ENCODE measurements at regions not wholly inside any gene's neighbourhood (a gene's known extent, or its start where the extent isn't known, plus 50 kb on each side); places are given as distances from the start of the nearest gene placed in this dataset.

DNA sequence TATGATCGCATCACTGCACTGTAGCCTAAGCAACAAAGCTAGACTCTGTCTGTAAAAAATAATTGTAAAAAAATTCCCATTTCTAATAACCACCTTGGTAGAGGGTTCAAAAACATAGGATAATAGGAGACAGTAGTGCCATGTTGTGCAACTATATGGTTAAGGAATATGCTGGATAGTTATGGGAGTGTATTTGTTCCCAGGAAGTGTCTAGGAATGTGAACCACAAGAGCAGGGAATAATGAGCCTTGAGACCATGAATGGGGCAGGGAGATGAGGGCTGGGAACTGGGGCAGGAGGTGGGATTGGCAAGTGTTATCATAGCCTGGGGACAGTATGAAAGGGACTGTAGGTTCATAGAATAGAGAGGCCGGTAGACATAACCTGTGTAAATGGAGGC, 50.4 kb downstream of the RUSC2 start:
- DNase-seq: no peak

DNA sequence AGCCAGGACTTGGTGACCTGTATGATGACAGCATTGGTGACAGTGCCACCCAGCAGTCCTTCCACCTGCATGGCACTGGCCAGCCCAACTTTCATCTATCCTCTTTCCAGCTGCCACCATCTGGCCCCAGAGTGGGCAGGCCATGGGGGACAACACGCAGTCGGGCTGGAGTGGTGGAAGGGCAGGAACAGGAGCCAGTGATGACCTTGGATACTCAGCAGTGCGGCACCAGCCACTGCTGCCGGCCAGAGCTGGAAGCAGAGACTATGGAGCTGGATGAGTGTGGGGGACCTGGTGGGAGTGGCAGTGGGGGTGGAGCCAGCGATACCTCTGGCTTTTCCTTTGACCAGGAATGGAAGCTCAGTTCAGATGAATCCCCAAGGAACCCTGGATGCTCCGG, 56.9 kb downstream of the RUSC2 start:
- DNase-seq: no peak

- DNase-seq: no peak
These were observed 57.1 kb upstream of the TESK1 start for GRCh38 chr9:35547889-35548418.

DNA sequence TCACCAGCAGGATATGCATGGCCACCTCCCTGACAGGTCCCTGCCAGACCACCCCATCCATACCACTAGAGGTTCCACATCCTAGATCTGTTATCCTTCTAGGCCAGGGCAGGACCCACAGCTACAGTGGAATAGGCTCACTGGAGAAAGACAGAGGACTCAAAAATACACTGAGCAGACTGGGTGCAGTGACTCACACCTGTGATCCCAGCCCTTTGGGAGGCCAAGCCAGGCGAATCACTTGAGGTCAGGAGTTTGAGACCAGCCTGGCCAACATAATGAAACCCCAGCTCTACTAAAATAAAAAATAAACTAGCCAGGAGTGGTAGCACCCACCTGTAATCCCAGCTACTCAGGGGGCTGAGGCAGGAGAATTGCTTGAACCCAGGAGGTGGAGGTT, 56.5 kb upstream of the TESK1 start:
- DNase-seq: no peak

DNA sequence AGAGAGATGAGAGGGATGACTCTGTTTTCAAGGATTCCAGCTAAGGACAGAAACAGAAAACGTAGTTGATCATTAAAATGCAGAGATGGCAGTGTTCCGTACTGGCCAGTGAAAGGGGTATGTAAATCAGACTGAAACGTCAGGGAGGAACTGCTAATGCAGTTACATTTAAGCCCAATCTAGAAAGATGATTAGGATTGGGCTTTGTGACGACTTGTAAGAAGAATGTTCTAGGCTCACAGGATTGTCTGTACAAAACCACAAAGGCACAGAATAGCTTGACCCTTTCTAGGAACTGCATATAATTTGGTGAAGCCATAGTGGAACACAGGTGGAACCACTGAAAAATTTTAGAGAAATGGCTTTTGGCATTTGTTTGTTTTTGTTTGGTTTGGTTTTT, 55.6 kb upstream of the TESK1 start:
- DNase-seq: no peak

DNA sequence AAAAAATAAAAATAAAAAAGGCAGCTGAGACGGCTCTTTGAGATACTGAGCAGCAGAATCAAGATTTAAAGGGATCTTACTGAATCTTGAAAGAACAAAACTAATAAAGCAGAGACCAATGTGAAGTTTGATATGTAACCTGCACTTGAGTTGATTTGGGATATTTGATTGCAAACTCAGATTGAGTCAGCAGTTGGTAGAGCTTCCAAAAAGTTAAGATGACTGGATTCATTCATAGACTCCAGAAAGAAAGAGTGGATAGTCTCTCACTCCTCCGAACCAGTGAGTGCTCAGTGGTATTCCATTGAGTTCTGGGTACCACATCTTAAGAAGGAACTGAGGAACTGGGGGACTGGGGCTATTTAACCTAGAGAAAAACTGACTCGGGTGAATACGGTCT, 52.7 kb upstream of the TESK1 start:
- DNase-seq: no peak

- no peak for DNase-seq
These were observed 52.2 kb upstream of the TESK1 start for GRCh38 chr9:35552837-35553236.

GRCh38 chr9:35553670-35554543, 51.2 kb upstream of the TESK1 start:
- peak in 42 of 58 donors; percentile 14 to 79 (median 48) for DNase-seq

GRCh38 chr9:35555246-35555701, 49.8 kb upstream of the TESK1 start:
- DNase-seq: no peak

All from anterior cingulate cortex (tissue), 58 donors.